ENCODE measurements at regions not wholly inside any gene's neighbourhood (a gene's known extent, or its start where the extent isn't known, plus 50 kb on each side); places are given as distances from the start of the nearest gene placed in this dataset.

- no peaks in the 10 kb centered on the region for H3K27me3 ChIP-seq (ENCODE audit: control insufficient read depth, insufficient read depth, low read length)
- no peaks in the 10 kb centered on the region for H3K9me3 ChIP-seq (ENCODE audit: control insufficient read depth in 2 of 3, insufficient read depth in 1 of 3, low read length in 3 of 3)
- TF ChIP-seq CTCF (IDR thresholded peaks at IDR 0.05; ENCODE audit: borderline replicate concordance, extremely low read depth, insufficient read depth), result no peak
- H3K4me1 ChIP-seq (ENCODE audit: control insufficient read depth in 2 of 3, insufficient read depth in 2 of 3, low read depth in 1 of 3, low read length in 3 of 3), result no peaks in the 10 kb centered on the region
- H3K9ac ChIP-seq (ENCODE audit: low read length in 3 of 3), result no peak overlapping the region
- DNase-seq (no peak), FAIRE-seq (no peak)
- no peaks in the 10 kb centered on the region for H3K36me3 ChIP-seq (ENCODE audit: control insufficient read depth in 2 of 3, insufficient read depth in 3 of 3, low read length in 3 of 3)
- H3K4me3 ChIP-seq (ENCODE audit: low read length in 3 of 3), result no peak overlapping the region
- intact Hi-C loops (cut with DNase I), result no loop called here
- H3K27ac ChIP-seq (ENCODE audit: low read depth in 2 of 2, low read length in 2 of 2), result no peak overlapping the region
These were observed 152.6 kb upstream of the GBE1 start for GRCh38 chr3:81913886-81914663.

GRCh38 chr3:81911221-81911620 is 149.8 kb upstream of the GBE1 start:
- no peak overlapping the region for H3K27ac ChIP-seq (ENCODE audit: low read depth in 2 of 2, low read length in 2 of 2)
- no peak overlapping the region for H3K9ac ChIP-seq (ENCODE audit: low read length in 3 of 3)
- H3K27me3 ChIP-seq (ENCODE audit: control insufficient read depth, insufficient read depth, low read length), result no peaks in the 10 kb centered on the region
- no peak for FAIRE-seq
- no peaks in the 10 kb centered on the region for H3K4me1 ChIP-seq (ENCODE audit: control insufficient read depth in 2 of 3, insufficient read depth in 2 of 3, low read depth in 1 of 3, low read length in 3 of 3)
- no peaks in the 10 kb centered on the region for H3K36me3 ChIP-seq (ENCODE audit: control insufficient read depth in 2 of 3, insufficient read depth in 3 of 3, low read length in 3 of 3)
- peak in 1 of 5 donors; percentile 10 for DNase-seq
- H3K9me3 ChIP-seq (ENCODE audit: control insufficient read depth in 2 of 3, insufficient read depth in 1 of 3, low read length in 3 of 3), result no peaks in the 10 kb centered on the region
- intact Hi-C loops (cut with DNase I), result no loop called here
- TF ChIP-seq CTCF (IDR thresholded peaks at IDR 0.05; ENCODE audit: borderline replicate concordance, extremely low read depth, insufficient read depth), result no peak
- H3K4me3 ChIP-seq (ENCODE audit: low read length in 3 of 3), result no peak overlapping the region

GRCh38 chr3:81910244-81910852 is 148.9 kb upstream of the GBE1 start:
- Histone ChIP-seq H3K27ac (ENCODE audit: low read depth in 2 of 2, low read length in 2 of 2) (no peak overlapping the region), H3K36me3 (ENCODE audit: control insufficient read depth in 2 of 3, insufficient read depth in 3 of 3, low read length in 3 of 3) (no peaks in the 10 kb centered on the region), H3K9me3 (ENCODE audit: control insufficient read depth in 2 of 3, insufficient read depth in 1 of 3, low read length in 3 of 3) (no peaks in the 10 kb centered on the region), H3K9ac (ENCODE audit: low read length in 3 of 3) (no peak overlapping the region), H3K27me3 (ENCODE audit: control insufficient read depth, insufficient read depth, low read length) (no peaks in the 10 kb centered on the region), H3K4me3 (ENCODE audit: low read length in 3 of 3) (no peak overlapping the region), H3K4me1 (ENCODE audit: control insufficient read depth in 2 of 3, insufficient read depth in 2 of 3, low read depth in 1 of 3, low read length in 3 of 3) (no peaks in the 10 kb centered on the region)
- FAIRE-seq, result no peak
- DNase-seq, result peak in 2 of 5 donors; percentile 36 to 46
- intact Hi-C loops (cut with DNase I), result no loop called here
- peak; percentile 75 for TF ChIP-seq CTCF (IDR thresholded peaks at IDR 0.05; ENCODE audit: borderline replicate concordance, extremely low read depth, insufficient read depth)
